ENCODE measurements at regions not wholly inside any gene's neighbourhood (a gene's known extent, or its start where the extent isn't known, plus 50 kb on each side); places are given as distances from the start of the nearest gene placed in this dataset.
A peak's percentile ranks its signal among the peaks of the same experiment; 100 is the strongest.
"Not testable (repeated sequence)": the region's sequence is repeated elsewhere in the genome, so short reads cannot be mapped to it uniquely, and the experiment has no call there.

DNA sequence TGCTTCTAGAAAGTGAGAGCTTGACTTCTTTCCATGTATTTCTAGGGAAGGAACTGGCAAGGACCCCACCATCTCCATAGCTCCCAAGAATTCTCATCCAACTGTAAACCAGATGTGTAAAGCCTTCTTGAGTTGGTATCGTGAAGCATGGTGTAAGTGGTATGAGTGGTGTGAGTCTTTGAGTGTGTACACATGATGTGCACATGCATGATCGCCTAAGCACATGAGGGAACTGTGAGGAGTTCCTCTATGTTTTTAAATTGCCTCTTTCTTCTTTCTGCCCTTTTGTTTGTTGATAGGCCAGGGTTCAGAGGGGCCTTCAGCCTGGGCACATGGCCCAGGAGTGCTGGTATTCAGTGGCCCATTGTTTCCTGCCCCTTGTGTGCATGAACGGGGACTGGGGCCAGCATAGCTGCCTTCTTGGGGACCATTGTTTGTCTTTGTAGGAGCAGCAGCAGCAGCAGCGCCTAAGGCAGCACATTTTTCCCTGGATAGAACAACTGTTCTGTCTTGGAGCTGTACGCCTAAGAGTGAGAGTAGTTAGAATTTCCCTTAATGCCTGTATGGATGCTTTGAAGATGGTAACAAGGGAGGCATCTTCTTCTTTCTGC is 95.9 kb downstream of the SRGAP2 start:
- H3K4me3 ChIP-seq (replicated peaks in 1 of 3; ENCODE audit: insufficient read depth in 1 of 3, low read depth in 2 of 3, low read length in 3 of 3); H3K79me2 ChIP-seq (ENCODE audit: insufficient read depth, low read length); CTCF ChIA-PET (ENCODE audit: low intra/inter-chr PET ratio, low total read pairs); H3K4me2 ChIP-seq (ENCODE audit: low read depth, low read length); H4K20me1 ChIP-seq (ENCODE audit: insufficient read depth, low read length); DNase-seq (ENCODE audit: low spot score); POLR2A ChIA-PET; H3K9me3 ChIP-seq (ENCODE audit: low read length); in situ Hi-C loops (cut with HindIII; ENCODE audit: extremely low pct_ligation_motif_present, low pct_unique_long_range_greater_than_20kb); H3K27me3 ChIP-seq (ENCODE audit: control insufficient read depth in 1 of 2, insufficient read depth in 2 of 2, low read length in 2 of 2); H3K9ac ChIP-seq (ENCODE audit: insufficient read depth, low read depth, low read length); intact Hi-C loops (cut with micrococcal nuclease; ENCODE audit: unreplicated experiment); H2AFZ ChIP-seq (ENCODE audit: low read length); H3K4me1 ChIP-seq (ENCODE audit: insufficient read depth, low read length); FAIRE-seq; H3K36me3 ChIP-seq (replicated peaks in 1 of 2; ENCODE audit: control insufficient read depth in 1 of 2, insufficient read depth in 2 of 2, low read length in 2 of 2); H3K27ac ChIP-seq (ENCODE audit: extremely low read length, insufficient read depth, low read length); TF ChIP-seq SOX13 (IDR thresholded peaks at IDR 0.05): not testable (repeated sequence)
- 43% methylated on average over 1 of the region's 5 CpGs for WGBS (ENCODE audit: low lambda C conversion rate)
- peak; percentile 92 for ATAC-seq
- TF ChIP-seq SOX5 (CRISPR knock-in tag; IDR thresholded peaks at IDR 0.05; ENCODE audit: borderline replicate concordance) (peak; percentile 26; the same call in 1 of the 2 replicates), SOX13 (CRISPR knock-in tag; conservative IDR thresholded peaks at IDR 0.05 in 1 of 2, IDR thresholded peaks at IDR 0.05 in 1 of 2) (peak in 1 of 2 experiments; percentile 45; a peak in 1 of 4 replicates)
- TSS peak; percentile 93 for BruUV-seq (replicated peaks)

DNA sequence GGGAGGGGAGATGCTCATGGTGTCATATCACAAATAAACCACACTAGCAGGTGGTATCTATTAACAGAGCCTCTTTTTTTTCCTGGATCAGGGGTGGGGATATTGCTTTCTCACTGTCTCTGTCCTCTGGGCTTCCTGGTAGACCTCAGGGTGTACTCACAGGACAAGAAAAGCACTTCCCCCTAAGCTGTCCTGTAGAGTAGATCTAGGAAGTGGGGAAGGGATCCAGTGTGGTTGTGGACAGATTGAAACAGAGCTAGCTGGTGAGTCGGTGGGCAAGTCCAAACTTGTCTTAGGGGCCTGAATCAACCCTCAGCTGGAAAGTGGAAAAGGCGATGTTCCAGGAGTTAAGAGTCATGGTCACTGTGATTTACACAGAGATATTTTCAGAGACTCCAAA is 96.6 kb downstream of the SRGAP2 start:
- BruUV-seq (replicated peaks); FAIRE-seq; H3K4me3 ChIP-seq (replicated peaks in 1 of 3; ENCODE audit: insufficient read depth in 1 of 3, low read depth in 2 of 3, low read length in 3 of 3); H3K27ac ChIP-seq (ENCODE audit: extremely low read length, insufficient read depth, low read length); POLR2A ChIA-PET; H3K4me1 ChIP-seq (ENCODE audit: insufficient read depth, low read length); CTCF ChIA-PET (ENCODE audit: low intra/inter-chr PET ratio, low total read pairs); H3K4me2 ChIP-seq (ENCODE audit: low read depth, low read length); H4K20me1 ChIP-seq (ENCODE audit: insufficient read depth, low read length); intact Hi-C loops (cut with micrococcal nuclease; ENCODE audit: unreplicated experiment); H3K27me3 ChIP-seq (ENCODE audit: control insufficient read depth in 1 of 2, insufficient read depth in 2 of 2, low read length in 2 of 2); in situ Hi-C loops (cut with HindIII; ENCODE audit: extremely low pct_ligation_motif_present, low pct_unique_long_range_greater_than_20kb); H3K36me3 ChIP-seq (replicated peaks in 1 of 2; ENCODE audit: control insufficient read depth in 1 of 2, insufficient read depth in 2 of 2, low read length in 2 of 2); H3K9ac ChIP-seq (ENCODE audit: insufficient read depth, low read depth, low read length); H3K9me3 ChIP-seq (ENCODE audit: low read length); H3K79me2 ChIP-seq (ENCODE audit: insufficient read depth, low read length); DNase-seq (ENCODE audit: low spot score); H2AFZ ChIP-seq (ENCODE audit: low read length): not testable (repeated sequence)
- peak; percentile 34; the same call in 2 of the 3 replicates for ATAC-seq
- no CpG with 5 or more reads among the region's 2 CpGs for WGBS (ENCODE audit: low lambda C conversion rate)

DNA sequence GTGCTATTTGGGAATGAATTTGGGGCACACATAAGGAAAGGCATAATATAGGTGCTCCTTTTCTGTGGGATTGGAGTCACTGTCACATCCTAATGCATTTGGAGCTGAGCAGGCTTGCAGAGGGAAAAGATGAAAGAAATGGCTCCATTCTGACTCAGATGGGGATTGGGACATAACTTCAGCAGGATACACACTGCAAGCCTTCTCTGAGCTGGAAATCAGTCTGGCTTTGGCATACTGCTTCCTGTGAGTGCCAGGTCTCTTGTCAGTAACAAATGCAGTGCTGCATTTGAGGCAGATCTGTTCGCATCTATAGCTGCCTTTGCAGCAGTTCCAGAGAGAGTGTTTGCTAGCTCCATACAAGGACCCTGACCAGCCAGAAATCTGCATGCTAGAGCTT is 98.7 kb downstream of the SRGAP2 start:
- ATAC-seq; in situ Hi-C loops (cut with HindIII; ENCODE audit: extremely low pct_ligation_motif_present, low pct_unique_long_range_greater_than_20kb); FAIRE-seq: not testable (repeated sequence)

DNA sequence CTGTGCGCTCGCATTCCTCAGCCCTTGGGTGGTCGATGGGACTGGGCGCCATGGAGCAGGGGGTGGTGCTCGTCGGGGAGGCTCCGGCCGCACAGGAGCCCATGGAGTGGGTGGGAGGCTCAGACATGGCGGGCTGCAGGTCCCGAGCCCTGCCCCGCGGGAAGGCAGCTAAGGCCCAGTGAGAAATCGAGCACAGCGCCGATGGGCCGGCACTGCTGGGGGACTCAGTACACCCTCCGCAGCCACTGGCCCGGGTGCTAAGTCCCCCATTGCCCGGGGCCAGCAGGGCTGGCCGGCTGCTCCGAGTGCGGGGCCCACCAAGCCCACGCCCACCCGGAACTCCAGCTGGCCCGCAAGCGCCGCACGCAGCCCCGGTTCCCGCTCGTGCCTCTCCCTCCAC is 104.1 kb downstream of the SRGAP2 start:
- H3K9ac ChIP-seq (ENCODE audit: insufficient read depth, low read depth, low read length); H3K4me2 ChIP-seq (ENCODE audit: low read depth, low read length); FAIRE-seq; CTCF ChIA-PET (ENCODE audit: low intra/inter-chr PET ratio, low total read pairs); intact Hi-C loops (cut with micrococcal nuclease; ENCODE audit: unreplicated experiment); H3K9me3 ChIP-seq (ENCODE audit: low read length); in situ Hi-C loops (cut with HindIII; ENCODE audit: extremely low pct_ligation_motif_present, low pct_unique_long_range_greater_than_20kb); H3K4me1 ChIP-seq (ENCODE audit: insufficient read depth, low read length); H4K20me1 ChIP-seq (ENCODE audit: insufficient read depth, low read length); H3K27ac ChIP-seq (ENCODE audit: extremely low read length, insufficient read depth, low read length); POLR2A ChIA-PET; H3K79me2 ChIP-seq (ENCODE audit: insufficient read depth, low read length); H3K4me3 ChIP-seq (replicated peaks in 1 of 3; ENCODE audit: insufficient read depth in 1 of 3, low read depth in 2 of 3, low read length in 3 of 3); H3K36me3 ChIP-seq (replicated peaks in 1 of 2; ENCODE audit: control insufficient read depth in 1 of 2, insufficient read depth in 2 of 2, low read length in 2 of 2); BruUV-seq (replicated peaks); H3K27me3 ChIP-seq (ENCODE audit: control insufficient read depth in 1 of 2, insufficient read depth in 2 of 2, low read length in 2 of 2); DNase-seq (ENCODE audit: low spot score); ATAC-seq; H2AFZ ChIP-seq (ENCODE audit: low read length): not testable (repeated sequence)
- 100% methylated on average over 3 of the region's 31 CpGs for WGBS (ENCODE audit: low lambda C conversion rate)

More for the DNA sequence above, 98.7 kb downstream of the SRGAP2 start:
- BruUV-seq (replicated peaks); H3K36me3 ChIP-seq (replicated peaks in 1 of 2; ENCODE audit: control insufficient read depth in 1 of 2, insufficient read depth in 2 of 2, low read length in 2 of 2); POLR2A ChIA-PET; H3K4me1 ChIP-seq (ENCODE audit: insufficient read depth, low read length); H3K79me2 ChIP-seq (ENCODE audit: insufficient read depth, low read length); intact Hi-C loops (cut with micrococcal nuclease; ENCODE audit: unreplicated experiment); H4K20me1 ChIP-seq (ENCODE audit: insufficient read depth, low read length); H3K4me3 ChIP-seq (replicated peaks in 1 of 3; ENCODE audit: insufficient read depth in 1 of 3, low read depth in 2 of 3, low read length in 3 of 3); CTCF ChIA-PET (ENCODE audit: low intra/inter-chr PET ratio, low total read pairs); H3K9ac ChIP-seq (ENCODE audit: insufficient read depth, low read depth, low read length); DNase-seq (ENCODE audit: low spot score); H3K27ac ChIP-seq (ENCODE audit: extremely low read length, insufficient read depth, low read length); H3K9me3 ChIP-seq (ENCODE audit: low read length); H2AFZ ChIP-seq (ENCODE audit: low read length); H3K4me2 ChIP-seq (ENCODE audit: low read depth, low read length); H3K27me3 ChIP-seq (ENCODE audit: control insufficient read depth in 1 of 2, insufficient read depth in 2 of 2, low read length in 2 of 2): not testable (repeated sequence)
- 86% methylated on average over 1 of the region's 1 CpG for WGBS (ENCODE audit: low lambda C conversion rate)

Data from HepG2 (cell line).